IMR-90 (cell line): ENCODE measurements at regions not wholly inside any gene's neighbourhood (a gene's known extent, or its start where the extent isn't known, plus 50 kb on each side); places are given as distances from the start of the nearest gene placed in this dataset.
"Not testable (repeated sequence)": the region's sequence is repeated elsewhere in the genome, so short reads cannot be mapped to it uniquely, and the experiment has no call there.

Experiments used
- CEBPB ChIP-seq: IDR thresholded peaks from 2 replicates; pipeline ENCODE4 v1.6.1; 2012; ENCODE audit warnings: low read depth, low read length, improper control_type of control experiment
- MAFK ChIP-seq: IDR thresholded peaks from 2 replicates; pipeline ENCODE4 v1.6.1; 2012; ENCODE audit warnings: low read depth, low read length, improper control_type of control experiment
- MAZ ChIP-seq: IDR thresholded peaks from 2 replicates; pipeline ENCODE4 v1.6.1; 2012; ENCODE audit warnings: low read depth, mild to moderate bottlenecking, low read length, improper control_type of control experiment, moderate library complexity, borderline replicate concordance
- NFE2L2 ChIP-seq: fragments of 150-350 bp; IDR thresholded peaks from 2 replicates; pipeline ENCODE4 v1.6.1; 2016; ENCODE audit warnings: low read depth, mild to moderate bottlenecking, low read length
- POLR2A ChIP-seq: IDR thresholded peaks from 2 replicates; pipeline ENCODE4 v1.6.1; 2012; ENCODE audit warnings: mild to moderate bottlenecking, low read depth, low read length
- TF ChIP-seq, protein P1 (sequence below): conservative IDR thresholded peaks from 2 replicates; pipeline ENCODE4 v1.5.1; 2012; ENCODE audit warnings: mild to moderate bottlenecking, low read depth, low read length, improper control_type of control experiment
- TF ChIP-seq, protein P2 (sequence below): fragments of 150-350 bp; IDR thresholded peaks from 2 replicates; pipeline ENCODE4 v1.6.1; 2016; ENCODE audit warnings: low read depth, mild to moderate bottlenecking, low read length, moderate library complexity, borderline replicate concordance

DNA sequence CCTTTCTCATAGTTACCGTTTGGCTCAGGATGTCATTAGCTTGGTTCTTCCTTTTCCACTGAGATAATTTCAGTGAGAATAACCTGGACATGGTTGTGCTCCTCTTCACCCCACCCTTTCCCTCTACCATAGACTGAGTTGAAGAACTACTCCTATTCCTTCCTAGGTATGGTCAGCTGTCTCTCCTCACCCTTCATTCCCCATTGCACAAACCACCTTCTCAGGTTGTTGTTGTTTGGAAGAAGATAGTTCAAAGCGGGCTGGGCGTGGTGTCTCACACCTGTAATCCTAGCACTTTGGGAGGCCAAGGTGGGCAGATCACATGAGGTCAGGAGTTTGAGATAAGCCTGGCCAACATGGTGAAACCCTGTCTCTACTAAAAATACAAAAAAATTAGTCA is 168.0 kb upstream of the TBL1XR1 start:
- TF ChIP-seq POLR2A, NFE2L2, CEBPB, MAZ, MAFK: not testable (repeated sequence)
- TF ChIP-seq, protein P1, sequence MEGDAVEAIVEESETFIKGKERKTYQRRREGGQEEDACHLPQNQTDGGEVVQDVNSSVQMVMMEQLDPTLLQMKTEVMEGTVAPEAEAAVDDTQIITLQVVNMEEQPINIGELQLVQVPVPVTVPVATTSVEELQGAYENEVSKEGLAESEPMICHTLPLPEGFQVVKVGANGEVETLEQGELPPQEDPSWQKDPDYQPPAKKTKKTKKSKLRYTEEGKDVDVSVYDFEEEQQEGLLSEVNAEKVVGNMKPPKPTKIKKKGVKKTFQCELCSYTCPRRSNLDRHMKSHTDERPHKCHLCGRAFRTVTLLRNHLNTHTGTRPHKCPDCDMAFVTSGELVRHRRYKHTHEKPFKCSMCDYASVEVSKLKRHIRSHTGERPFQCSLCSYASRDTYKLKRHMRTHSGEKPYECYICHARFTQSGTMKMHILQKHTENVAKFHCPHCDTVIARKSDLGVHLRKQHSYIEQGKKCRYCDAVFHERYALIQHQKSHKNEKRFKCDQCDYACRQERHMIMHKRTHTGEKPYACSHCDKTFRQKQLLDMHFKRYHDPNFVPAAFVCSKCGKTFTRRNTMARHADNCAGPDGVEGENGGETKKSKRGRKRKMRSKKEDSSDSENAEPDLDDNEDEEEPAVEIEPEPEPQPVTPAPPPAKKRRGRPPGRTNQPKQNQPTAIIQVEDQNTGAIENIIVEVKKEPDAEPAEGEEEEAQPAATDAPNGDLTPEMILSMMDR = not testable (repeated sequence)
- TF ChIP-seq, protein P2, sequence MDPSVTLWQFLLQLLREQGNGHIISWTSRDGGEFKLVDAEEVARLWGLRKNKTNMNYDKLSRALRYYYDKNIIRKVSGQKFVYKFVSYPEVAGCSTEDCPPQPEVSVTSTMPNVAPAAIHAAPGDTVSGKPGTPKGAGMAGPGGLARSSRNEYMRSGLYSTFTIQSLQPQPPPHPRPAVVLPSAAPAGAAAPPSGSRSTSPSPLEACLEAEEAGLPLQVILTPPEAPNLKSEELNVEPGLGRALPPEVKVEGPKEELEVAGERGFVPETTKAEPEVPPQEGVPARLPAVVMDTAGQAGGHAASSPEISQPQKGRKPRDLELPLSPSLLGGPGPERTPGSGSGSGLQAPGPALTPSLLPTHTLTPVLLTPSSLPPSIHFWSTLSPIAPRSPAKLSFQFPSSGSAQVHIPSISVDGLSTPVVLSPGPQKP = not testable (repeated sequence)
